SK-N-MC (cell line): ENCODE measurements at regions not wholly inside any gene's neighbourhood (a gene's known extent, or its start where the extent isn't known, plus 50 kb on each side); places are given as distances from the start of the nearest gene placed in this dataset.
"Not testable (repeated sequence)": the region's sequence is repeated elsewhere in the genome, so short reads cannot be mapped to it uniquely, and the experiment has no call there.

Source experiments
- DNase-seq: peaks from one replicate; pipeline ENCODE4 v3.0.0-alpha.2; 2011; ENCODE audit warnings: low read depth, low spot score
- H3K27ac ChIP-seq: fragments of 200-600 bp; sonication (generic); 2 replicates; pipeline ENCODE4 v1.5.1; 2016; ENCODE audit warnings: mixed run types
- H3K36me3 ChIP-seq: fragments of 200-600 bp; sonication (generic); 2 replicates; pipeline ENCODE4 v1.6.1; 2017; ENCODE audit warnings: antibody characterized with exemption, low read length, mixed read lengths; ENCODE audit not compliant: insufficient read depth
- H3K4me3 ChIP-seq: fragments of 200-600 bp; sonication (generic); 2 replicates; pipeline ENCODE4 v1.5.1; 2016
- H3K9ac ChIP-seq: fragments of 200-600 bp; sonication (generic); 2 replicates; pipeline ENCODE4 v1.8.0; 2017; ENCODE audit warnings: mixed run types, mixed read lengths; ENCODE audit not compliant: insufficient read length
- H3K9me3 ChIP-seq: fragments of 200-600 bp; sonication (generic); 2 replicates; pipeline ENCODE4 v1.6.1; 2017; ENCODE audit warnings: low read depth, mild to moderate bottlenecking, antibody characterized with exemption, low read length, moderate library complexity, mixed read lengths
- EZH2 ChIP-seq: fragments of 200-600 bp; sonication (generic); IDR thresholded peaks from one replicate; pipeline ENCODE4 v1.6.1; 2017; ENCODE audit warnings: antibody characterized with exemption
- FOXP2 ChIP-seq: optimal IDR thresholded peaks from 2 replicates; pipeline ENCODE3; 2011; ENCODE audit warnings: mild to moderate bottlenecking, moderate library complexity; ENCODE audit not compliant: insufficient read depth; ENCODE audit errors: extremely low read length, control extremely low read depth
- POLR2AphosphoS5 ChIP-seq: IDR thresholded peaks from 2 replicates; pipeline ENCODE4 v1.6.1; 2012; ENCODE audit warnings: mild to moderate bottlenecking, low read depth, low read length, borderline replicate concordance

- TF ChIP-seq POLR2AphosphoS5 = no peak
- no peak for TF ChIP-seq EZH2
- no peak for TF ChIP-seq FOXP2
- DNase-seq = no peak
- Histone ChIP-seq H3K4me3 (no peak overlapping the region), H3K9ac (no peak overlapping the region), H3K36me3 (no peaks in the 10 kb centered on the region), H3K27ac (no peak overlapping the region), H3K9me3 (no peaks in the 10 kb centered on the region)
Observed at GRCh38 chr1:242827538-242827937, 303.0 kb upstream of the PLD5 start.

GRCh38 chr1:242826701-242827336, 302.3 kb upstream of the PLD5 start:
- TF ChIP-seq POLR2AphosphoS5 (no peak), FOXP2 (no peak), EZH2 (no peak)
- Histone ChIP-seq H3K9ac (no peak overlapping the region), H3K4me3 (no peak overlapping the region), H3K36me3 (no peaks in the 10 kb centered on the region), H3K9me3 (no peaks in the 10 kb centered on the region), H3K27ac (no peak overlapping the region)
- no peak for DNase-seq

- Histone ChIP-seq H3K36me3 (no peaks in the 10 kb centered on the region), H3K9me3 (no peaks in the 10 kb centered on the region), H3K27ac (no peak overlapping the region), H3K9ac (no peak overlapping the region), H3K4me3 (no peak overlapping the region)
- TF ChIP-seq POLR2AphosphoS5 (no peak), FOXP2 (no peak), EZH2 (no peak)
- DNase-seq = no peak
Observed at GRCh38 chr1:242824435-242824834, 299.9 kb upstream of the PLD5 start.

GRCh38 chr1:242813490-242814091, 289.1 kb upstream of the PLD5 start:
- no peak for DNase-seq

GRCh38 chr1:242811092-242811840, 286.8 kb upstream of the PLD5 start:
- Histone ChIP-seq H3K27ac (no peak overlapping the region), H3K4me3 (no peak overlapping the region), H3K9me3 (no peaks in the 10 kb centered on the region), H3K36me3 (no peaks in the 10 kb centered on the region), H3K9ac (no peak overlapping the region)
- no peak for DNase-seq
- TF ChIP-seq FOXP2 (no peak), POLR2AphosphoS5 (no peak), EZH2 (no peak)

More at GRCh38 chr1:242813490-242814091, 289.1 kb upstream of the PLD5 start:
- H3K9me3 ChIP-seq = no peaks in the 10 kb centered on the region
- H3K36me3 ChIP-seq = no peaks in the 10 kb centered on the region
- TF ChIP-seq POLR2AphosphoS5 (no peak), EZH2 (no peak), FOXP2 (no peak)
- H3K9ac ChIP-seq = no peak overlapping the region
- H3K27ac ChIP-seq = no peak overlapping the region
- H3K4me3 ChIP-seq = no peak overlapping the region

- Histone ChIP-seq H3K9ac (no peak overlapping the region), H3K36me3 (no peaks in the 10 kb centered on the region), H3K9me3 (no peaks in the 10 kb centered on the region), H3K4me3 (no peak overlapping the region), H3K27ac (no peak overlapping the region)
- DNase-seq = no peak
- TF ChIP-seq POLR2AphosphoS5 (no peak), EZH2 (no peak), FOXP2 (no peak)
Observed at GRCh38 chr1:242806324-242806723, 281.8 kb upstream of the PLD5 start.

- not testable (repeated sequence) for H3K27ac ChIP-seq, H3K4me3 ChIP-seq, DNase-seq, H3K9me3 ChIP-seq, H3K9ac ChIP-seq, H3K36me3 ChIP-seq
Observed at GRCh38 chr1:242805360-242805759, 280.9 kb upstream of the PLD5 start.

GRCh38 chr1:242802973-242803372, 278.5 kb upstream of the PLD5 start:
- Histone ChIP-seq H3K36me3 (no peaks in the 10 kb centered on the region), H3K27ac (no peak overlapping the region), H3K4me3 (no peak overlapping the region), H3K9me3 (no peaks in the 10 kb centered on the region), H3K9ac (no peak overlapping the region)
- TF ChIP-seq EZH2 (no peak), FOXP2 (no peak), POLR2AphosphoS5 (no peak)
- no peak for DNase-seq
